ENCODE measurements at regions not wholly inside any gene's neighbourhood (a gene's known extent, or its start where the extent isn't known, plus 50 kb on each side); places are given as distances from the start of the nearest gene placed in this dataset.

GRCh38 chr13:44296856-44297255 lies 76.8 kb upstream of the SERP2 start:
- DNase-seq: no peak

GRCh38 chr13:44298314-44298713 lies 75.3 kb upstream of the SERP2 start:
- DNase-seq: no peak

GRCh38 chr13:44299152-44299943 lies 74.3 kb upstream of the SERP2 start:
- DNase-seq: no peak

- DNase-seq: peak; percentile 78
Observed at GRCh38 chr13:44300895-44301638, 72.6 kb upstream of the SERP2 start.

- no peak for DNase-seq
Observed at GRCh38 chr13:44301639-44302015, 72.0 kb upstream of the SERP2 start.

GRCh38 chr13:44302233-44302632 lies 71.4 kb upstream of the SERP2 start:
- no peak for DNase-seq

- no peak for DNase-seq
Observed at GRCh38 chr13:44302940-44303575, 70.6 kb upstream of the SERP2 start.

GRCh38 chr13:44303681-44304432 lies 69.8 kb upstream of the SERP2 start:
- DNase-seq: no peak

GRCh38 chr13:44304433-44304725 lies 69.2 kb upstream of the SERP2 start:
- no peak for DNase-seq

- DNase-seq: no peak
Observed at GRCh38 chr13:44305286-44305685, 68.3 kb upstream of the SERP2 start.

- DNase-seq: no peak
Observed at GRCh38 chr13:44305917-44306370, 67.7 kb upstream of the SERP2 start.

GRCh38 chr13:44306371-44307192 lies 67.0 kb upstream of the SERP2 start:
- no peak for DNase-seq

- no peak for DNase-seq
Observed at GRCh38 chr13:44307255-44307654, 66.4 kb upstream of the SERP2 start.

GRCh38 chr13:44307844-44308243 lies 65.8 kb upstream of the SERP2 start:
- no peak for DNase-seq

GRCh38 chr13:44308352-44308751 lies 65.3 kb upstream of the SERP2 start:
- no peak for DNase-seq

- no peak for DNase-seq
Observed at GRCh38 chr13:44309794-44310757, 63.5 kb upstream of the SERP2 start.

GRCh38 chr13:44311011-44311780 lies 62.4 kb upstream of the SERP2 start:
- no peak for DNase-seq

- no peak for DNase-seq
Observed at GRCh38 chr13:44312131-44312530, 61.5 kb upstream of the SERP2 start.

GRCh38 chr13:44312834-44313551 lies 60.6 kb upstream of the SERP2 start:
- no peak for DNase-seq

- no peak for DNase-seq
Observed at GRCh38 chr13:44313674-44314073, 60.0 kb upstream of the SERP2 start.

All from NCI-H187 treated with DMSO at 0.1 percent for 48 hours (cell line).